ENCODE measurements at regions not wholly inside any gene's neighbourhood (a gene's known extent, or its start where the extent isn't known, plus 50 kb on each side); places are given as distances from the start of the nearest gene placed in this dataset.

GRCh38 chr10:130230036-130230435, 93.8 kb downstream of the GLRX3 start:
- no peak overlapping the region for H3K9ac ChIP-seq (ENCODE audit: low read length)
- H4K20me1 ChIP-seq (ENCODE audit: low read length) = no peaks in the 10 kb centered on the region
- no peaks in the 10 kb centered on the region for H3F3A ChIP-seq (ENCODE audit: low read length, unreplicated experiment)
- ATAC-seq = no peak
- no peak for TF ChIP-seq EZH2phosphoT487 (IDR thresholded peaks at IDR 0.05; ENCODE audit: borderline replicate concordance, low read length)
- no peak for TF ChIP-seq EZH2 (IDR thresholded peaks at IDR 0.05; ENCODE audit: low read length, unreplicated experiment)
- TF ChIP-seq CTCF (conservative IDR thresholded peaks at IDR 0.05; ENCODE audit: low read depth, low read length) = no peak
- no peaks in the 10 kb centered on the region for H3K36me3 ChIP-seq (ENCODE audit: low read depth, low read length)
- no peak overlapping the region for H3K4me3 ChIP-seq (ENCODE audit: low read length)
- no TSS peak for BruUV-seq (replicated peaks)
- no peaks in the 10 kb centered on the region for H3K27me3 ChIP-seq (ENCODE audit: low read length)
- DNase-seq = no peak
- no peak overlapping the region for H3K27ac ChIP-seq (ENCODE audit: low read length)
- ChIA-PET POLR2A (ENCODE audit: unreplicated experiment) (no interaction called here), CTCF (no interaction called here)
- H3K4me1 ChIP-seq (ENCODE audit: insufficient read depth, low read length) = no peaks in the 10 kb centered on the region
- intact Hi-C loops (cut with micrococcal nuclease) = no loop called here
- H3K9me2 ChIP-seq (replicated peaks; ENCODE audit: low read length) = no peaks in the 10 kb centered on the region
- no peaks in the 10 kb centered on the region for H3K9me3 ChIP-seq (ENCODE audit: low read length)
- no peak overlapping the region for H2AFZ ChIP-seq (ENCODE audit: low read length)
- H3K79me2 ChIP-seq (ENCODE audit: low read length) = no peaks in the 10 kb centered on the region
- H3K4me2 ChIP-seq (ENCODE audit: low read length) = no peak overlapping the region

GRCh38 chr10:130230611-130231010, 94.4 kb downstream of the GLRX3 start:
- no peaks in the 10 kb centered on the region for H3K9me3 ChIP-seq (ENCODE audit: low read length)
- no peak overlapping the region for H3K9ac ChIP-seq (ENCODE audit: low read length)
- H3K4me3 ChIP-seq (ENCODE audit: low read length) = no peak overlapping the region
- no peak overlapping the region for H3K27ac ChIP-seq (ENCODE audit: low read length)
- no peaks in the 10 kb centered on the region for H4K20me1 ChIP-seq (ENCODE audit: low read length)
- no peaks in the 10 kb centered on the region for H3K79me2 ChIP-seq (ENCODE audit: low read length)
- H3K4me1 ChIP-seq (ENCODE audit: insufficient read depth, low read length) = no peaks in the 10 kb centered on the region
- no peak overlapping the region for H3K4me2 ChIP-seq (ENCODE audit: low read length)
- ChIA-PET POLR2A (ENCODE audit: unreplicated experiment) (no interaction called here), CTCF (no interaction called here)
- no peak for ATAC-seq
- DNase-seq = no peak
- H3K9me2 ChIP-seq (replicated peaks; ENCODE audit: low read length) = no peaks in the 10 kb centered on the region
- no peaks in the 10 kb centered on the region for H3K36me3 ChIP-seq (ENCODE audit: low read depth, low read length)
- no peaks in the 10 kb centered on the region for H3K27me3 ChIP-seq (ENCODE audit: low read length)
- H3F3A ChIP-seq (ENCODE audit: low read length, unreplicated experiment) = no peaks in the 10 kb centered on the region
- TF ChIP-seq CTCF (conservative IDR thresholded peaks at IDR 0.05; ENCODE audit: low read depth, low read length) (no peak), EZH2 (IDR thresholded peaks at IDR 0.05; ENCODE audit: low read length, unreplicated experiment) (no peak), EZH2phosphoT487 (IDR thresholded peaks at IDR 0.05; ENCODE audit: borderline replicate concordance, low read length) (no peak)
- no peak overlapping the region for H2AFZ ChIP-seq (ENCODE audit: low read length)
- no TSS peak for BruUV-seq (replicated peaks)
- intact Hi-C loops (cut with micrococcal nuclease) = no loop called here

- no peaks in the 10 kb centered on the region for H3F3A ChIP-seq (ENCODE audit: low read length, unreplicated experiment)
- no peak overlapping the region for H3K27ac ChIP-seq (ENCODE audit: low read length)
- ChIA-PET POLR2A (ENCODE audit: unreplicated experiment) (no interaction called here), CTCF (no interaction called here)
- no peak for ATAC-seq
- no peaks in the 10 kb centered on the region for H3K9me3 ChIP-seq (ENCODE audit: low read length)
- DNase-seq = no peak
- H2AFZ ChIP-seq (ENCODE audit: low read length) = no peak overlapping the region
- no peaks in the 10 kb centered on the region for H3K36me3 ChIP-seq (ENCODE audit: low read depth, low read length)
- H4K20me1 ChIP-seq (ENCODE audit: low read length) = no peaks in the 10 kb centered on the region
- no peak overlapping the region for H3K4me2 ChIP-seq (ENCODE audit: low read length)
- intact Hi-C loops (cut with micrococcal nuclease) = no loop called here
- no peaks in the 10 kb centered on the region for H3K4me1 ChIP-seq (ENCODE audit: insufficient read depth, low read length)
- TF ChIP-seq EZH2 (IDR thresholded peaks at IDR 0.05; ENCODE audit: low read length, unreplicated experiment) = no peak
- no peak for TF ChIP-seq CTCF (conservative IDR thresholded peaks at IDR 0.05; ENCODE audit: low read depth, low read length)
- H3K79me2 ChIP-seq (ENCODE audit: low read length) = no peaks in the 10 kb centered on the region
- BruUV-seq (replicated peaks) = no TSS peak
- no peak overlapping the region for H3K9ac ChIP-seq (ENCODE audit: low read length)
- no peak overlapping the region for H3K4me3 ChIP-seq (ENCODE audit: low read length)
- no peaks in the 10 kb centered on the region for H3K9me2 ChIP-seq (replicated peaks; ENCODE audit: low read length)
- no peaks in the 10 kb centered on the region for H3K27me3 ChIP-seq (ENCODE audit: low read length)
Measured at GRCh38 chr10:130231251-130231741, 95.1 kb downstream of the GLRX3 start.
